ENCODE measurements at regions not wholly inside any gene's neighbourhood (a gene's known extent, or its start where the extent isn't known, plus 50 kb on each side); places are given as distances from the start of the nearest gene placed in this dataset.
"Not testable (repeated sequence)": the region's sequence is repeated elsewhere in the genome, so short reads cannot be mapped to it uniquely, and the experiment has no call there.

DNA sequence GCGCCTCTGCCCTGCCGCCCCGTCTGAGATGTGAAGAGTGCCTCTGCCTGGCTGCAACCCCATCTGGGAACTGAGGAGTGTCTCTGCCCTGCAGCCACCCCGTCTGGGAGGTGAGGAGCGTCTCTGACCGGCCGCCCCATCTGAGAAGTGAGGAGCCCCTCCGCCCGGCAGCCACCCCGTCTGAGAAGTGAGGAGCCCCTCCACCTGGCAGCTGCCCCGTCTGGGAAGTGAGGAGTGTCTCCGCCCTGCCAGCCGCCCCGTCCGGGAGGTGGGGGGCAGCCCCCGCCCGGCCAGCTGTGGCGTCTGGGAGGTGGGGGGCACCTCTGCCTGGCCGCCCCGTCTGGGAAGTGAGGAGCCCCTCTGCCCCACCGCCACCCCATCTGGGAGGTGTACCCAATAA lies 110.4 kb downstream of the PRKAB2 start:
- DNase-seq = not testable (repeated sequence)

DNA sequence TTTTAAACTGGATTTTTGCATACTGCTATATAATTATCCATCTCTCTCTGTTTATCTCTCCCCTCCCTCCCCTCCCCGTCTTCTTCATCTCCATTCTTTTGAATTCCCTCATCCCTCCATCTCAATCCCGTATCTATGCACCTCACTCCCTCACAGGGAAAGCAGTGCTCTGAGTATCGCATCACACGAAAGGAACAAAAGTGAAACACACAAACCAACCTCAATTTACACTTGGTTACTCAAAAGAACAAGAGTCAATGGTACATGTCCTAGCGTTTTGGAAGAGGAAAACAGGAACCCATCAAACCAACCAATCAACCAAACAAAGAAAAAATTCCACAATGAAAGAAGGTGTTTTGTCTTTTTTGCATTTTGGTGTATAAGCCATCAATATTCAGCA lies 115.1 kb downstream of the NBPF12 start:
- no peak for DNase-seq

DNA sequence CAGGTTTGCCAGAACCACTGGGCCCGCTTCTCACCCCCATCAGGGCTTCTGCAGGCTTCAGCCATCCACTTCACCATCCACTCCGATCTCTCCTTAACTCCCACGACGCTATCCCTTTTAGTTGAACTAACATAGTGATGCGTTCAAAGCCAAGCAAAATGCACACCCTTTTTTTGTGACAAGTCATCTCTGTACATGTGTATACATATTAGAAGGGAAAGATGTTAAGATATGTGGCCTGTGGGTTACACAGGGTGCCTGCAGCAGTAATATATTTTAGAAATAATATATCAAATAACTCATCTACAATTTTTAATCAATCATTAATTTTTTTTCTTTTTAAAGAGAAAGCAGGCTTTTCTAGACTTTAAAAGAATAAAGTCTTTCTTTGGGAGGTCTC lies 114.6 kb downstream of the NBPF12 start:
- DNase-seq = no peak

DNA sequence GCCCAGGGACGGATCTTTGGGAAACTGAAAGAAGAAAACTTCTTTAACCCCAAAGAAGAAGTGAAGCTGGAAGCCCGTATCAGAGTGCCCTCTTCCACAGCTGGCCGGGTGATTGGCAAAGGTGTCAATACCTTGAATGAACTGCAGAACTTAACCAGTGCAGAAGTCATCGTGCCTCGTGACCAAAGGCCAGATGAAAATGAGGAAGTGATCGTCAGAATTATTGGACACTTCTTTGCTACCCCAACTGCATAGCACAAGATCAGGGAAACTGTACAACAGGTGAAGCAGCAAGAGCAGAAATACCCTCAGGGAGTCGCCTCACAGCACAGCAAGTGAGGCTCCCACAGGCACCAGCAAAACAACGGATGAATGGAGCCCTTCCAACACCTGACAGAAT lies 114.0 kb downstream of the NBPF12 start:
- no peak for DNase-seq

DNA sequence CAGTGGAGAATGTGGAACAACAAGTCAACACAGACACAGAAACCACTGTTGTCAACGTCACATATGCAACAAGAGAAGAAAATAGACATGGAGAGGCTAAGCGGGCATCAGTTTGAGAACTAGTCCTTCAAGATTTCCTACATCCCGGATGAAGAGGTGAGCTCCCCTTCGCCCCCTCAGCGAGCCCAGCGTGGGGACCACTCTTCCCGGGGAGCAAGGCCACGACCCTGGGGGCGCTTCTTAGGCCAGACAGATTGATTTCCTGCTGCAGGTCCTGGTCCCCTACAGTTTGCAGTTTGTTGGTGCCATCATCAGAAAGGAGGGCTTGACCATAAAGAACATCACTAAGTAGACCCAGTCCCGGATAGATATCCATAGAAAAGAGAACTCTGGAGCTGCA lies 113.0 kb downstream of the NBPF12 start:
- no peak for DNase-seq

DNA sequence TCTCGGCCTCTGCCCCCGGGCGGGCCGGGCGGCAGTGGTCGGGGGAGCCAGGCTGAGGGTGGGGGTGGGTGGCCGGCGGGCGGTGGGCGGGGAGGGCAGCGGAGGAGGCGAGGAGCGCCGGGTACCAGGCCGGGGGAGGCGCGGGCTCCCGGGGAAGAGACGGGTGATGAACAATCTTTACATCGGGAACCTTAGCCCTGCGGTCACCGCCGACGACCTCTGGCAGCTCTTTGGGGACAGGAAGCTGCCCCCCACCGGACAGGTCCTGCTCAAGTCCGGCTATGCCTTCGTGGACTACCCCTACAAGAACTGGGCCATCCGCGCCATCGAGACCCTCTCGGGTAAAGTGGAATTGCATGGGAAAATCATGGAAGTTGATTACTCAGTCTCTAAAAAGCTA lies 112.5 kb downstream of the NBPF12 start:
- no peak for DNase-seq

DNA sequence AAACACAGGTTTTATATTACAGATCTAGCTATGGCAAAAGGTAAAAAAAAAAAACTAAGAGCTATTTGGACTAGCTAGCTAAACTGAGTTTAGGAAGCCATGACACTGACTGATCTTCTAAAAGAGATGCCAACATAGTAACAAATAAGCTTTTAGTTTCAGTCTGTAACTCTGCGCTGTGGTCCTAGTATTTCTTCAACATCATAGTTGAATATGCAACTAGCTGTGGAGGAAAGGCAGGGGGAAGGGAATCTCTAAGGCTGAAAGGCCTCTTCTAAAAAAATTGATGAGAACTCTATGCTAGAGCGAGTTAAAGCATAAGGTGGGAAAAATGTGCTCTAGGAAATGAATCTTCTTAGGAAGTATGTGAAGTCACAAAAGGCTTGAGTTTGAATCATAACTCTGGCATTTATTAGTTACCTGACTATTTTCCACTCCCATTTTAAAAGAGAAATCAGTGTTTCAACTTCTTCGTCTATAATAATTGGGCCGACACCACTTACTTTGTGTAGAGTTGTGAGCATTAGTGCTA lies 108.8 kb downstream of the NBPF12 start:
- not testable (repeated sequence) for DNase-seq

DNA sequence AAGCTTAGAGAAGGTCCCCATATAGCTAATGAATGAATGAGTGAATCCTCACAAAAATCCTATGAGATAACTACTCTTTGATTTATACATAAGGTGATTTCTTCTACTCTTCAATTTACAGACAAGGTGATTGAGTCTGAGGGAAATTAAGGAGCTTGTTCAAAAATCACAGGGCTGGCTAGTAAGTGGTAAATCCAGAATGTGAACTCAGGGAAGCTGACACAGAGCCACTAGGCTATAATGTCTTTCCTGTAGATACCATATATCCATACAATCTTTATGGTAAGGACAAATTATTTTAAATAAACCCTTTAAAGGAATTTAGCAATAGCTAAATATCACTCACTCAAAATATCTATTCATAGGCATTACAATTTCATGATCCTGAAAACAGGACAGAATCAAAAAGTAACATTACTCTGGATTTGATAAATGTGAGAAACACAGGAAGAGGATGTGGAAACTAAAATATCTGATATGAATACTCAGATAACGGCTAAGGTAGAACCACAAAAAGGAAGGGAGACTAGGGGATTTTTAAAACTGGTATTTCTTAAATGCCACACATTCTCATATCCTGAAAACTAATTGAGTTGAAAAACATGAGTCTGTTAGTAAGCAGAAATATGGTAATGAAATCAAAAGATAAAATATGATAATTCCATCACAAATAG lies 108.2 kb downstream of the NBPF12 start:
- no peak for DNase-seq

All from NCI-H1092 treated with DMSO at 0.1 percent for 48 hours (cell line).